ENCODE measurements at regions not wholly inside any gene's neighbourhood (a gene's known extent, or its start where the extent isn't known, plus 50 kb on each side); places are given as distances from the start of the nearest gene placed in this dataset.
A peak's percentile ranks its signal among the peaks of the same experiment; 100 is the strongest.

- ChIA-PET POLR2A (ENCODE audit: unreplicated experiment) (no interaction called here), CTCF (interaction anchor here (1.0 to 1.1 kb wide), 2 partner anchors 15 to 18 kb away, joined by 3 read pairs; no protein-coding TSS in a partner anchor)
- intact Hi-C loops (cut with micrococcal nuclease) (no loop called here), in situ Hi-C loops (cut with MboI; ENCODE audit: low sequenced_read_pairs) (no loop called here), dilution Hi-C loops (cut with HindIII; ENCODE audit: low sequenced_read_pairs, unreplicated experiment) (no loop called here)
- Histone ChIP-seq H3K4me2 (ENCODE audit: low read depth, low read length) (peak overlapping the region; percentile 69), H2AK5ac (ENCODE audit: low read depth, low read length) (no peak overlapping the region), H3K4me1 (ENCODE audit: control insufficient read depth, insufficient read depth, low read length) (peaks cover 4% of the 10 kb centered on the region; the same call in 1 of the 2 replicates), H2BK120ac (ENCODE audit: low read depth, low read length) (no peak overlapping the region), H4K91ac (ENCODE audit: insufficient read depth, low read depth, low read length) (no peak overlapping the region), H3K79me1 (ENCODE audit: low read depth in 1 of 2, low read length in 2 of 2) (peaks cover 20 to 50% of the 10 kb centered on the region in 2 experiments), H3K23ac (ENCODE audit: low read depth, low read length) (peak overlapping the region; percentile 23; the same call in 1 of the 2 replicates), H3K9me3 (ENCODE audit: control insufficient read depth, insufficient read depth, low read length) (no peaks in the 10 kb centered on the region), H3K9ac (ENCODE audit: low read depth, low read length) (0 out of 2 replicates have a peak overlapping the region, but pooled peaks have one; percentile 32), H2AK9ac (replicated peaks; ENCODE audit: low read depth, low read length, poor library complexity) (no peak overlapping the region), H4K8ac (ENCODE audit: low read depth in 2 of 2, low read length in 2 of 2) (peak overlapping the region; percentile 2 to 37; a peak in 1 of 4 replicates), H2BK5ac (ENCODE audit: low read depth, low read length, poor library complexity, severe bottlenecking) (no peak overlapping the region), H3K36me3 (ENCODE audit: control insufficient read depth, insufficient read depth, low read length) (no peaks in the 10 kb centered on the region), H3K9me1 (ENCODE audit: insufficient read depth, low read length) (0 out of 2 replicates have a peak, but pooled peaks cover 5% of the 10 kb centered on the region), H2BK20ac (ENCODE audit: low read depth, low read length) (no peak overlapping the region), H2BK15ac (ENCODE audit: low read depth, low read length) (no peak overlapping the region), H3K56ac (ENCODE audit: extremely low read depth, insufficient read depth, low read length) (no peak overlapping the region), H4K5ac (ENCODE audit: low read depth, low read length) (peak overlapping the region; percentile 15; the same call in 1 of the 2 replicates), H3K4me3 (ENCODE audit: insufficient read depth, low read depth, low read length) (no peak overlapping the region), H3K14ac (replicated peaks; ENCODE audit: low read depth, low read length) (no peak overlapping the region), H3K27me3 (ENCODE audit: control insufficient read depth, insufficient read depth, low read length) (no peaks in the 10 kb centered on the region), H3K27ac (ENCODE audit: insufficient read depth, low read length) (peak overlapping the region; percentile 31; the same call in 1 of the 2 replicates), H4K20me1 (ENCODE audit: insufficient read depth, low read length) (0 out of 2 replicates have a peak, but pooled peaks cover 3% of the 10 kb centered on the region), H3K18ac (ENCODE audit: low read depth, low read length) (no peak overlapping the region), H3K4ac (ENCODE audit: low read depth, low read length) (no peak overlapping the region), H2AFZ (replicated peaks; ENCODE audit: low read length, poor library complexity) (peak overlapping the region; percentile 7)
- ATAC-seq (ENCODE audit: low read depth) (peak; percentile 55), DNase-seq (no peak)
- 20% methylated on average over 1 of the region's 3 CpGs; no CpG with 5 or more reads in 1 of the 2 experiments for WGBS, 2 experiments (ENCODE audit: extremely low coverage in 2 of 2, insufficient read length in 1 of 2)
- no TSS peak for BruUV-seq (replicated peaks)
- no peak for TF ChIP-seq CHD1 (IDR thresholded peaks at IDR 0.05; ENCODE audit: low read depth, low read length)
- TF ChIP-seq RFX5 (IDR thresholded peaks at IDR 0.05; ENCODE audit: low read depth, low read length): no peak
- no peak for TF ChIP-seq RCOR1 (IDR thresholded peaks at IDR 0.05; ENCODE audit: insufficient replicate concordance, low read length)
- TF ChIP-seq BHLHE40 (IDR thresholded peaks at IDR 0.05; ENCODE audit: low read depth, low read length): no peak
- TF ChIP-seq MAZ (IDR thresholded peaks at IDR 0.05; ENCODE audit: borderline replicate concordance, low read depth, low read length): no peak
- TF ChIP-seq, protein P1, sequence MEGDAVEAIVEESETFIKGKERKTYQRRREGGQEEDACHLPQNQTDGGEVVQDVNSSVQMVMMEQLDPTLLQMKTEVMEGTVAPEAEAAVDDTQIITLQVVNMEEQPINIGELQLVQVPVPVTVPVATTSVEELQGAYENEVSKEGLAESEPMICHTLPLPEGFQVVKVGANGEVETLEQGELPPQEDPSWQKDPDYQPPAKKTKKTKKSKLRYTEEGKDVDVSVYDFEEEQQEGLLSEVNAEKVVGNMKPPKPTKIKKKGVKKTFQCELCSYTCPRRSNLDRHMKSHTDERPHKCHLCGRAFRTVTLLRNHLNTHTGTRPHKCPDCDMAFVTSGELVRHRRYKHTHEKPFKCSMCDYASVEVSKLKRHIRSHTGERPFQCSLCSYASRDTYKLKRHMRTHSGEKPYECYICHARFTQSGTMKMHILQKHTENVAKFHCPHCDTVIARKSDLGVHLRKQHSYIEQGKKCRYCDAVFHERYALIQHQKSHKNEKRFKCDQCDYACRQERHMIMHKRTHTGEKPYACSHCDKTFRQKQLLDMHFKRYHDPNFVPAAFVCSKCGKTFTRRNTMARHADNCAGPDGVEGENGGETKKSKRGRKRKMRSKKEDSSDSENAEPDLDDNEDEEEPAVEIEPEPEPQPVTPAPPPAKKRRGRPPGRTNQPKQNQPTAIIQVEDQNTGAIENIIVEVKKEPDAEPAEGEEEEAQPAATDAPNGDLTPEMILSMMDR (conservative IDR thresholded peaks at IDR 0.05; ENCODE audit: low read depth, low read length): no peak
- no peak for TF ChIP-seq MAFK (IDR thresholded peaks at IDR 0.05; ENCODE audit: low read depth, low read length)
- TF ChIP-seq MXI1 (IDR thresholded peaks at IDR 0.05; ENCODE audit: borderline replicate concordance, low read depth, low read length): no peak
- TF ChIP-seq SMC3 (IDR thresholded peaks at IDR 0.05; ENCODE audit: low read depth, low read length): no peak
Observed at GRCh38 chr9:36471359-36471758, 71.3 kb upstream of the RNF38 start.

Data from IMR-90 (cell line).